ENCODE measurements at regions not wholly inside any gene's neighbourhood (a gene's known extent, or its start where the extent isn't known, plus 50 kb on each side); places are given as distances from the start of the nearest gene placed in this dataset.
"Not testable (repeated sequence)": the region's sequence is repeated elsewhere in the genome, so short reads cannot be mapped to it uniquely, and the experiment has no call there.

DNA sequence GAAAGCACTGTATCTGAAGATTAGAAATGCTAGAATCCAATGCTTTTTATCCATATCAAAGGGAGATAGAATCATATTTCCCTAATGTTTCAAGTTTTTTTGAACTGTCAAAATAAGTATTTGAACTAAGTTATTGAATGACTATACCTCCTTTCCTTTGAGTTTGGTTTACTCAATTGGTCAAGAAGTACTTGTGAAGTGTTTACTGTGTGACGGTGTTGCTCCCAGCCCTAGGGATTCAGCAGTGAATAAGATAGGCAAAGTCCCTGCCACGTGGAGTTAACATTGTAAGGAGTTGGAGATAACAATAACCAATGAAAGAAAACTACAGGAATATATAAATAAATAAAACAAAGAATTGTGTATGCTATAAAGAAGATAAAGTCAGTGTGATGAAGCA lies 535.9 kb downstream of the FRK start:
- Mint-ChIP-seq H3K4me3 (no peak overlapping the region), H3K9me3 (peaks cover 0 to 10% (median 5%) of the 10 kb centered on the region in 7 donors), H3K27ac (no peak overlapping the region), H3K4me1 (no peaks in the 10 kb centered on the region), H3K27me3 (ENCODE audit: low read depth in 3 of 3) (no peaks in the 10 kb centered on the region), H3K36me3 (no peaks in the 10 kb centered on the region)
- no peaks in the 10 kb centered on the region for H3K36me3 ChIP-seq (replicated peaks in 1 of 2; ENCODE audit: control insufficient read depth in 1 of 2, insufficient read depth in 2 of 2, low read length in 2 of 2)
- DNase-seq, result no peak
- no peaks in the 10 kb centered on the region for H3K79me2 ChIP-seq (ENCODE audit: insufficient read depth, low read length)
- H3K4me2 ChIP-seq (replicated peaks; ENCODE audit: extremely low read depth, low read length, poor library complexity, severe bottlenecking), result no peak overlapping the region
- no peak overlapping the region for H3K4me3 ChIP-seq (replicated peaks in 1 of 3; ENCODE audit: low read depth in 2 of 3, low read length in 3 of 3)
- H2AFZ ChIP-seq (ENCODE audit: insufficient read depth, low read depth, low read length, poor library complexity, severe bottlenecking), result no peak overlapping the region
- H3K9ac ChIP-seq (ENCODE audit: insufficient read depth, low read length, poor library complexity, severe bottlenecking), result no peak overlapping the region
- H3K27ac ChIP-seq (ENCODE audit: low read depth in 1 of 2, low read length in 2 of 2), result no peak overlapping the region
- WGBS (ENCODE audit: insufficient coverage), result no CpG with 5 or more reads among the region's 2 CpGs
- TF ChIP-seq, protein P1, sequence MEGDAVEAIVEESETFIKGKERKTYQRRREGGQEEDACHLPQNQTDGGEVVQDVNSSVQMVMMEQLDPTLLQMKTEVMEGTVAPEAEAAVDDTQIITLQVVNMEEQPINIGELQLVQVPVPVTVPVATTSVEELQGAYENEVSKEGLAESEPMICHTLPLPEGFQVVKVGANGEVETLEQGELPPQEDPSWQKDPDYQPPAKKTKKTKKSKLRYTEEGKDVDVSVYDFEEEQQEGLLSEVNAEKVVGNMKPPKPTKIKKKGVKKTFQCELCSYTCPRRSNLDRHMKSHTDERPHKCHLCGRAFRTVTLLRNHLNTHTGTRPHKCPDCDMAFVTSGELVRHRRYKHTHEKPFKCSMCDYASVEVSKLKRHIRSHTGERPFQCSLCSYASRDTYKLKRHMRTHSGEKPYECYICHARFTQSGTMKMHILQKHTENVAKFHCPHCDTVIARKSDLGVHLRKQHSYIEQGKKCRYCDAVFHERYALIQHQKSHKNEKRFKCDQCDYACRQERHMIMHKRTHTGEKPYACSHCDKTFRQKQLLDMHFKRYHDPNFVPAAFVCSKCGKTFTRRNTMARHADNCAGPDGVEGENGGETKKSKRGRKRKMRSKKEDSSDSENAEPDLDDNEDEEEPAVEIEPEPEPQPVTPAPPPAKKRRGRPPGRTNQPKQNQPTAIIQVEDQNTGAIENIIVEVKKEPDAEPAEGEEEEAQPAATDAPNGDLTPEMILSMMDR (IDR thresholded peaks at IDR 0.05), result no peak
- H4K20me1 ChIP-seq (ENCODE audit: insufficient read depth, low read length), result no peaks in the 10 kb centered on the region
- no peaks in the 10 kb centered on the region for H3K27me3 ChIP-seq (ENCODE audit: control insufficient read depth in 2 of 2, insufficient read depth in 2 of 2, low read length in 2 of 2)
- intact Hi-C loops (cut with micrococcal nuclease), result no loop called here
- H3K4me1 ChIP-seq (ENCODE audit: control insufficient read depth in 1 of 2, insufficient read depth in 2 of 2, low read length in 2 of 2), result no peaks in the 10 kb centered on the region
- H3K9me3 ChIP-seq (replicated peaks in 1 of 2; ENCODE audit: control insufficient read depth in 1 of 2, insufficient read depth in 1 of 2, low read length in 2 of 2), result no peaks in the 10 kb centered on the region

DNA sequence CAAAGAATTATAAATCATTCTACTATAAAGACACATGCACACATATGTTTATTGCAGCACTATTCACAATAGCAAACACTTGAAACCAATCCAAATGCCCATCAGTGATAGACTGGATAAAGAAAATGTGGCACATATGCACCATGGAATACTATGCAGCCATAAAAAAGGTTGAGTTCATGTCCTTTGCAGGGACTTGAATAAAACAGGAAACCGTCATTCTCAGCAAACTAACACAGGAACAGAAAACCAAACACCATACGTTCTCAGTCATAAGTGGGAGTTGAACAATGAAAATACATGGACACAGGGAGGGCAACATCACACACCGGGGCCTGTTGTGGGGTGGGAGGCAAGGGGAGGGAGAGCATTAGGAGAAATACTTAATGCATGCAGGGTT lies 538.9 kb downstream of the FRK start:
- peaks cover 2 to 15% (median 7%) of the 10 kb centered on the region in 7 donors for H3K9me3 Mint-ChIP-seq
- intact Hi-C loops (cut with micrococcal nuclease); H2AFZ ChIP-seq (ENCODE audit: insufficient read depth, low read depth, low read length, poor library complexity, severe bottlenecking); H3K27me3 ChIP-seq (ENCODE audit: control insufficient read depth in 2 of 2, insufficient read depth in 2 of 2, low read length in 2 of 2); H3K79me2 ChIP-seq (ENCODE audit: insufficient read depth, low read length); H3K4me1 Mint-ChIP-seq; H3K27me3 Mint-ChIP-seq (ENCODE audit: low read depth in 3 of 3); H4K20me1 ChIP-seq (ENCODE audit: insufficient read depth, low read length); H3K36me3 Mint-ChIP-seq; H3K36me3 ChIP-seq (replicated peaks in 1 of 2; ENCODE audit: control insufficient read depth in 1 of 2, insufficient read depth in 2 of 2, low read length in 2 of 2); H3K4me2 ChIP-seq (replicated peaks; ENCODE audit: extremely low read depth, low read length, poor library complexity, severe bottlenecking); H3K4me1 ChIP-seq (ENCODE audit: control insufficient read depth in 1 of 2, insufficient read depth in 2 of 2, low read length in 2 of 2); H3K27ac Mint-ChIP-seq; H3K27ac ChIP-seq (ENCODE audit: low read depth in 1 of 2, low read length in 2 of 2); H3K9ac ChIP-seq (ENCODE audit: insufficient read depth, low read length, poor library complexity, severe bottlenecking); H3K4me3 ChIP-seq (replicated peaks in 1 of 3; ENCODE audit: low read depth in 2 of 3, low read length in 3 of 3); H3K4me3 Mint-ChIP-seq; H3K9me3 ChIP-seq (replicated peaks in 1 of 2; ENCODE audit: control insufficient read depth in 1 of 2, insufficient read depth in 1 of 2, low read length in 2 of 2); DNase-seq: not testable (repeated sequence)
- WGBS (ENCODE audit: insufficient coverage), result no CpG with 5 or more reads among the region's 3 CpGs
